NCI-H2196 (cell line): ENCODE measurements at regions not wholly inside any gene's neighbourhood (a gene's known extent, or its start where the extent isn't known, plus 50 kb on each side); places are given as distances from the start of the nearest gene placed in this dataset.
"Not testable (repeated sequence)": the region's sequence is repeated elsewhere in the genome, so short reads cannot be mapped to it uniquely, and the experiment has no call there.

ENCODE experiments used
- DNase-seq: peaks from one replicate; lab custom pipeline; 2025; ENCODE audit not compliant: unreplicated experiment; lab: John Stamatoyannopoulos, UW

GRCh38 chr1:195851804-195852203 is 756.4 kb downstream of the KCNT2 start:
- no peak for DNase-seq

- DNase-seq: no peak
Measured at GRCh38 chr1:195851016-195851601, 757.1 kb downstream of the KCNT2 start.

GRCh38 chr1:195849180-195849579 is 759.1 kb downstream of the KCNT2 start:
- DNase-seq: no peak

GRCh38 chr1:195847957-195848875 is 760.0 kb downstream of the KCNT2 start:
- not testable (repeated sequence) for DNase-seq

GRCh38 chr1:195831789-195832188 is 776.5 kb downstream of the KCNT2 start:
- DNase-seq: no peak

- DNase-seq: no peak
Measured at GRCh38 chr1:195828325-195828724, 779.9 kb downstream of the KCNT2 start.

- DNase-seq: no peak
Measured at GRCh38 chr1:195820925-195821324, 787.3 kb downstream of the KCNT2 start.

GRCh38 chr1:195806060-195806459 is 802.2 kb downstream of the KCNT2 start:
- DNase-seq: no peak

DNA sequence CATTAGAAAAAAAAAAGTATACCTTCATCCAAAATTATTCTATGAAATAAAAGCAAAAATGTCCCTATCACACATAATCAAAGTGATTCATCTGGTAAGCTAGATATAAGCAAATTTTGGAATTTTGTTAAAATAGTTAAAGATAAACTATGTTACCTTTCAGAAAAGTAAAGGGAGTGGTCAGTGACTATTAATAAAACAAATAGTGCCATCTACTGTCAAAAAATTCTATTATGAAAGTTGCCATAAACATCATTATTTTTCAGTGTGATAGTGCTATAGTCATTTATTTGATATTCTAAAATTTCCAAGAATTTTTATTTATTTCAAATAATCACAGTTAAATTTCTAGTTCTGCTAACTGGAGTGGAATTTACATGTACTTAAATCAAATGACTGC is 803.7 kb downstream of the KCNT2 start:
- DNase-seq: no peak

DNA sequence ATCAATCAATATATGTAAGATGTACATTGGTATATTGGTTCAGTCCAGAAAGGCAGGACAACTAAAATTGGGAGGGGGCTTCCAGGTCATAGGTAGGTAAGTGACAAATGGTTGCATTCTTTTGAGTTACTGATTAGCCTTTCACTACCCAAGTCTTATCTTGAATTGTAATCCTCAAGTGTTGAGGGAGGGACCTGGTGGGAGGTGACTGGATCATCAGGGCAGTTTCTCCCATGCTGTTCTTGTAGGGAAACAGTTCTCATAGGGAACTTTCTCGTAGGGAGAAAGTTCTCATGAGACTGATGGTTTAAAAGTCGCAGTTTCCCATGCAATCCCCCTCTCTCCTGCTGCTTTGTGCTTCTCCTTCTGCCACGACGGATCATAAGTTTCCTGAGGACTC is 809.2 kb downstream of the KCNT2 start:
- DNase-seq: no peak

- DNase-seq: no peak
Measured at GRCh38 chr1:195794225-195794624, 814.0 kb downstream of the KCNT2 start.

- no peak for DNase-seq
Measured at GRCh38 chr1:195791796-195792195, 816.4 kb downstream of the KCNT2 start.

GRCh38 chr1:195790514-195791168 is 817.6 kb downstream of the KCNT2 start:
- no peak for DNase-seq

- no peak for DNase-seq
Measured at GRCh38 chr1:195789321-195789720, 818.9 kb downstream of the KCNT2 start.

- no peak for DNase-seq
Measured at GRCh38 chr1:195788721-195789120, 819.5 kb downstream of the KCNT2 start.

- no peak for DNase-seq
Measured at GRCh38 chr1:195785830-195786229, 822.4 kb downstream of the KCNT2 start.

GRCh38 chr1:195773931-195774330 is 834.3 kb downstream of the KCNT2 start:
- no peak for DNase-seq

DNA sequence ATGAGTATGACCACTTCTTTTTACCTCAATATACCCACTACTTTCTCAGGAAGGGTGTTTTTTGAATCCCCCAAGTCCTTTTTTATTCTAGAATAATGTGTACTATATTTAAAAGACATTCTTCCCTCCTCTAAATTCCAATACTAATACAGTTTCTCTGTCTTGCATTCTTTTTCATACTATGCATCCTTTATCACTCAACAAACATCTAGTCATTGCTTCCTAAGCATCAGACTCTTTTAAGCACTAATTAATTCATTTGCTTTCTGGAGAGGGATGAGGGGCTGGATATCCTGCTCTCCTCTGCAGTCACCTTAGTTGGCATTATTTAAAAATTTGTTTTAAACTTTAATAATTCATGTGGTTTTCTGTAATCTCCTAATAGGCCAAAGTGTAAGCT is 838.8 kb downstream of the KCNT2 start:
- DNase-seq: no peak

DNA sequence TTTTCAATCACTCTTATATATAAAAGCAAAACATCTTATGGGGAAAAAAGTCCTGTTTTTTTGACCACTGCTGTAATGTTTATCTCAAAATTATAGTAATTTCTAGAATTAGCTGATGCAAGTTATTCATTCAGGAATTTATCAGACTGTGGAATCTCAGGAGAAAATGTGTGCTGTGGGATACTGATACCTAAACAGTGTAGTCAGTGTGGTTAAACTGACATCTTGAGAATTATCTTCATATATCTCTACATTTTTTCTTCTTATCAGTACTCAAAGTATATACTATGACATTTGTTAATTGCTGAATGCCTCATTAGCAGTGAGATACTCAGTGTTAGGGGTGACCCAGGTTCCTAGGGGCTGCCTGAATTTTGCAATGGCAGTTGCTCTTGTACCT is 839.3 kb downstream of the KCNT2 start:
- no peak for DNase-seq

GRCh38 chr1:195768377-195768776 is 839.9 kb downstream of the KCNT2 start:
- no peak for DNase-seq

GRCh38 chr1:195766709-195767108 is 841.5 kb downstream of the KCNT2 start:
- DNase-seq: no peak

DNA sequence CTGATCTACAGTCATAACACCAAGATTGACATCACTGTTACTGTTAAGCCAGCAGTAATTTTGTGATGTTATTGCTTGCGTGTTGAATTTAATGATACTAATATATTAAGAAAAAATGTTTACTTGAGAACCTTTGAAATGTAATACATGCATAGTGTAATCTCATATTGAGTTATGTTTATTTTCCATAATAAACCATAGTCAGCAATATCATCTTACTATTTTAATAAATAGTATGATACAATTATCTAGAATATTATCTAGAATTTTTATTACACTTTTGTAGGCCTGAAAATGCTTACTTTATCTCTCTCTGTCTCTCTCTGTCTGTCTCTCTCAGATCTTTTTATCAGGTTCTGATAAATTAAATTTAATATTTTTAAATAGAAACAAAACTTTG is 843.1 kb downstream of the KCNT2 start:
- DNase-seq: no peak
